H1 (cell line): ENCODE measurements at regions not wholly inside any gene's neighbourhood (a gene's known extent, or its start where the extent isn't known, plus 50 kb on each side); places are given as distances from the start of the nearest gene placed in this dataset.

Source experiments
- CTCF ChIA-PET: fragments of 300-600 bp; sonication (Branson Sonifier 250); formaldehyde crosslinking; loops from one replicate; lab custom pipeline; 2021; ENCODE audit not compliant: partially characterized antibody; lab: Charles Lee
- POLR2A ChIA-PET: fragments of 300-600 bp; sonication (Branson Sonifier 250); formaldehyde crosslinking; loops from one replicate; lab custom pipeline; 2021; ENCODE audit warnings: inconsistent platforms; ENCODE audit not compliant: partially characterized antibody; lab: Charles Lee
- DNase-seq, 2 experiments: peaks; one replicate each; pipeline versions ENCODE4 v3.0.0 to v3.0.0-alpha.2; 2010 to 2022; ENCODE audit warnings: low spot score in 2 of 2, low read depth in 1 of 2, mixed read lengths in 1 of 2
- FAIRE-seq: peaks from 2 replicates; lab custom pipeline; 2011; peaks lifted over from hg19 to GRCh38; lab: Jason Lieb, UNC
- H2AFZ ChIP-seq: 2 replicates; pipeline ENCODE4 v1.8.1; 2012; ENCODE audit warnings: low read length, inconsistent platforms
- H2AK5ac ChIP-seq: 2 replicates; pipeline ENCODE4 v1.6.1; 2013; ENCODE audit warnings: low read depth, low read length
- H2BK120ac ChIP-seq: replicated peaks from 2 replicates; pipeline ENCODE3; 2013; ENCODE audit warnings: low read depth, low read length, inconsistent platforms
- H2BK12ac ChIP-seq: 2 replicates; pipeline ENCODE4 v1.6.1; 2013; ENCODE audit warnings: low read depth, low read length
- H2BK15ac ChIP-seq: 2 replicates; pipeline ENCODE4 v1.6.1; 2013; ENCODE audit warnings: low read length
- H2BK20ac ChIP-seq: 2 replicates; pipeline ENCODE4 v1.6.1; 2013; ENCODE audit warnings: low read length
- H2BK5ac ChIP-seq: 2 replicates; pipeline ENCODE4 v1.6.1; 2013; ENCODE audit warnings: low read depth, low read length
- H3K14ac ChIP-seq: 2 replicates; pipeline ENCODE4 v1.6.1; 2013; ENCODE audit warnings: inconsistent platforms; ENCODE audit not compliant: insufficient read length
- H3K18ac ChIP-seq: 2 replicates; pipeline ENCODE4 v1.6.1; 2013; ENCODE audit warnings: low read length; ENCODE audit errors: extremely low read depth
- H3K23ac ChIP-seq: 2 replicates; pipeline ENCODE4 v1.6.1; 2013; ENCODE audit warnings: inconsistent platforms; ENCODE audit not compliant: insufficient read length
- H3K23me2 ChIP-seq: 2 replicates; pipeline ENCODE4 v1.6.1; 2013; ENCODE audit warnings: low read depth, low read length
- H3K27ac ChIP-seq: 2 replicates; pipeline ENCODE4 v1.6.1; 2011; ENCODE audit warnings: low read depth, low read length, inconsistent platforms
- H3K27me3 ChIP-seq, 4 experiments: replicated peaks in 1 of 4; 1 replicate in 1 of 4; 2 replicates in 3 of 4; pipeline versions ENCODE4 v1.6.1 to v1.8.1; 2011 to 2013; ENCODE audit warnings: low read length in 3 of 4, mild to moderate bottlenecking in 3 of 4, inconsistent platforms in 2 of 4, mixed read lengths in 2 of 4, moderate library complexity in 1 of 4; ENCODE audit not compliant: control insufficient read depth in 3 of 4, insufficient read depth in 3 of 4; ENCODE audit errors: extremely low read depth in 1 of 4
- H3K36me3 ChIP-seq, 4 experiments: 2 replicates each; pipeline versions ENCODE4 v1.6.1 to v1.8.1; 2011 to 2013; ENCODE audit warnings: mild to moderate bottlenecking in 4 of 4, low read length in 3 of 4, moderate library complexity in 2 of 4, control low read depth in 1 of 4, inconsistent platforms in 1 of 4; ENCODE audit not compliant: insufficient read depth in 4 of 4, control insufficient read depth in 2 of 4
- H3K4ac ChIP-seq: replicated peaks from 2 replicates; pipeline ENCODE3; 2013; ENCODE audit warnings: low read length, low read depth, mixed read lengths, inconsistent platforms; ENCODE audit not compliant: insufficient read length
- H3K4me1 ChIP-seq, 4 experiments: replicated peaks in 1 of 4; 1 replicate in 1 of 4; 2 replicates in 3 of 4; pipeline versions ENCODE4 v1.6.1 to v1.8.1; 2011 to 2013; ENCODE audit warnings: low read length in 3 of 4, inconsistent platforms in 2 of 4, mixed read lengths in 1 of 4; ENCODE audit not compliant: insufficient read depth in 4 of 4, control insufficient read depth in 3 of 4
- H3K4me2 ChIP-seq, 2 experiments: 2 replicates each; pipeline versions ENCODE4 v1.6.1 to v1.8.1; 2011 to 2013; ENCODE audit warnings: low read depth in 2 of 2, low read length in 2 of 2, control low read depth in 1 of 2, inconsistent platforms in 1 of 2, mild to moderate bottlenecking in 1 of 2; ENCODE audit not compliant: insufficient read depth in 1 of 2
- H3K4me3 ChIP-seq, 4 experiments: fragments of 200-600, 300-600 bp in 1 of 4; sonication (generic), shearing (Covaris generic), sonication (Bioruptor Twin) in 1 of 4; 2 replicates each; pipeline versions ENCODE4 v1.5.1 to v1.8.1; 2011 to 2016; ENCODE audit warnings: low read length in 4 of 4, low read depth in 3 of 4, control low read depth in 2 of 4, inconsistent platforms in 2 of 4, mild to moderate bottlenecking in 2 of 4, mixed read lengths in 1 of 4, moderate library complexity in 1 of 4; ENCODE audit not compliant: insufficient read depth in 2 of 4; ENCODE audit errors: extremely low read depth in 1 of 4
- H3K56ac ChIP-seq: replicated peaks from 2 replicates; pipeline ENCODE3; 2013; ENCODE audit warnings: low read depth, mild to moderate bottlenecking, mixed read lengths, low read length, inconsistent platforms; ENCODE audit not compliant: insufficient read length
- H3K79me1 ChIP-seq: 2 replicates; pipeline ENCODE4 v1.6.1; 2013; ENCODE audit warnings: low read depth, low read length, control low read depth
- H3K79me2 ChIP-seq, 2 experiments: 2 replicates each; pipeline versions ENCODE4 v1.6.1 to v1.8.1; 2012 to 2013; ENCODE audit warnings: low read length in 2 of 2, mild to moderate bottlenecking in 2 of 2, inconsistent platforms in 1 of 2; ENCODE audit not compliant: insufficient read depth in 2 of 2, control insufficient read depth in 1 of 2
- H3K9ac ChIP-seq, 4 experiments: replicated peaks in 1 of 4; 1 replicate in 1 of 4; 2 replicates in 3 of 4; pipeline versions ENCODE4 v1.6.1 to v1.8.1; 2011 to 2013; ENCODE audit warnings: low read depth in 3 of 4, low read length in 3 of 4, control low read depth in 2 of 4, mild to moderate bottlenecking in 2 of 4, moderate library complexity in 2 of 4, inconsistent platforms in 1 of 4; ENCODE audit errors: extremely low read depth in 1 of 4
- H3K9me3 ChIP-seq, 2 experiments: 2 replicates each; pipeline versions ENCODE4 v1.6.1 to v1.8.1; 2012 to 2013; ENCODE audit warnings: mild to moderate bottlenecking in 2 of 2, moderate library complexity in 2 of 2, control low read depth in 1 of 2, inconsistent platforms in 1 of 2, low read depth in 1 of 2, low read length in 1 of 2, mixed read lengths in 1 of 2; ENCODE audit not compliant: insufficient read depth in 2 of 2
- H4K20me1 ChIP-seq, 2 experiments: replicated peaks in 1 of 2; 2 replicates each; pipeline versions ENCODE3 to v1.8.1; 2011 to 2013; ENCODE audit warnings: inconsistent platforms in 2 of 2, low read length in 2 of 2, mild to moderate bottlenecking in 1 of 2; ENCODE audit not compliant: insufficient read depth in 2 of 2, control insufficient read depth in 1 of 2
- H4K5ac ChIP-seq: 2 replicates; pipeline ENCODE4 v1.6.1; 2013; ENCODE audit warnings: low read length, low read depth, mixed read lengths, inconsistent platforms; ENCODE audit not compliant: insufficient read length
- H4K8ac ChIP-seq: 2 replicates; pipeline ENCODE4 v1.8.0; 2013; ENCODE audit warnings: mild to moderate bottlenecking, moderate library complexity, low read length, inconsistent platforms; ENCODE audit not compliant: insufficient read depth; ENCODE audit errors: extremely low read depth
- H4K91ac ChIP-seq: replicated peaks from 2 replicates; pipeline ENCODE3; 2013; ENCODE audit warnings: low read length, mixed read lengths, inconsistent platforms; ENCODE audit not compliant: insufficient read length
- SIN3A ChIP-seq, 2 experiments: IDR thresholded peaks in 1 of 2; conservative IDR thresholded peaks in 1 of 2; 2 replicates each; pipeline ENCODE4 v1.6.1; 2011 to 2012; ENCODE audit warnings: low read length in 2 of 2, improper control_type of control experiment in 1 of 2, low read depth in 1 of 2, mild to moderate bottlenecking in 1 of 2
- SUZ12 ChIP-seq: fragments of 200-600 bp; sonication (generic); IDR thresholded peaks from 2 replicates; pipeline ENCODE4 v1.6.1; 2012; ENCODE audit warnings: mild to moderate bottlenecking, inconsistent platforms, low read length, moderate library complexity, mixed read lengths
- WGBS, 2 experiments: shearing (Covaris generic) in 1 of 2; methylation state at CpG; one replicate each; pipeline versions ENCODE4 v1.1.6 to v1.1.7; 2013 to 2015; ENCODE audit warnings: low lambda C conversion rate in 2 of 2, mixed read lengths in 2 of 2, inconsistent platforms in 1 of 2, low coverage in 1 of 2, missing lambda C conversion rate in 1 of 2; ENCODE audit not compliant: insufficient replicate concordance in 2 of 2, insufficient coverage in 1 of 2, insufficient read length in 1 of 2; ENCODE audit errors: extremely low coverage in 1 of 2, missing lambda C conversion rate in 1 of 2; 5-methylcytosine and 5-hydroxymethylcytosine counted together

DNA sequence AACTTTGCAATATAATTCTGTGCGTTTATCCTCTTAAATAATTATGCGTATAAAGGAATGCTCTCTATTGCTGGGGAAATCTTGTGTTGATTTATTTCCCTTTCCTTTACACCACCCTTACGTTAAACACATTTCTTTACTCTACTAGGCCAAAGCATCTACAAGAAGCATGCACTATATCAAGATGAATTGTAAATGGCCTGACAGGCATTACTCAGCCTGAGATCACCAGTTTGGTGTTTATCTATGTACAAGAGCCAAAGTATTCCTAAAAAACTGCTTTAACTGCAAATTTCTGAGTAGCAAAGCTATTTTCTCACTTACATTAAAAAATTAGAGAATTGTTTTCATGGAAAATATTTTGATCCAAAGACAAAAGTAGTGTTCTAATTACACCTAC, 114.8 kb downstream of the TYW3 start:
- Histone ChIP-seq H3K79me1 (no peaks in the 10 kb centered on the region), H4K91ac (no peak overlapping the region), H3K9ac (no peak overlapping the region), H3K9me3 (no peaks in the 10 kb centered on the region), H2BK5ac (no peak overlapping the region), H2AK5ac (no peak overlapping the region), H4K5ac (no peak overlapping the region), H3K79me2 (no peaks in the 10 kb centered on the region), H3K27ac (no peak overlapping the region), H3K23me2 (no peaks in the 10 kb centered on the region), H3K4me1 (no peaks in the 10 kb centered on the region), H3K56ac (no peak overlapping the region), H2AFZ (no peak overlapping the region), H2BK120ac (no peak overlapping the region), H3K27me3 (no peaks in the 10 kb centered on the region), H4K8ac (no peak overlapping the region), H3K4me2 (no peak overlapping the region), H4K20me1 (no peaks in the 10 kb centered on the region), H2BK15ac (no peak overlapping the region), H3K4ac (no peak overlapping the region), H3K23ac (no peak overlapping the region), H2BK12ac (no peak overlapping the region), H2BK20ac (no peak overlapping the region), H3K36me3 (no peaks in the 10 kb centered on the region), H3K14ac (no peak overlapping the region), H3K18ac (no peak overlapping the region), H3K4me3 (no peak overlapping the region)
- ChIA-PET CTCF (no interaction called here), POLR2A (no interaction called here)
- WGBS, 2 experiments = 73% methylated on average over 3 of the region's 3 CpGs; no CpG with 5 or more reads in 1 of the 2 experiments
- no peak for TF ChIP-seq SUZ12
- TF ChIP-seq SIN3A (conservative IDR thresholded peaks at IDR 0.05 in 1 of 2, IDR thresholded peaks at IDR 0.05 in 1 of 2; ENCODE audit: low read depth in 1 of 2, low read length in 2 of 2) = no peak
- no peak for DNase-seq
- FAIRE-seq = no peak
